ENCODE measurements at regions not wholly inside any gene's neighbourhood (a gene's known extent, or its start where the extent isn't known, plus 50 kb on each side); places are given as distances from the start of the nearest gene placed in this dataset.
"Not testable (repeated sequence)": the region's sequence is repeated elsewhere in the genome, so short reads cannot be mapped to it uniquely, and the experiment has no call there.

DNA sequence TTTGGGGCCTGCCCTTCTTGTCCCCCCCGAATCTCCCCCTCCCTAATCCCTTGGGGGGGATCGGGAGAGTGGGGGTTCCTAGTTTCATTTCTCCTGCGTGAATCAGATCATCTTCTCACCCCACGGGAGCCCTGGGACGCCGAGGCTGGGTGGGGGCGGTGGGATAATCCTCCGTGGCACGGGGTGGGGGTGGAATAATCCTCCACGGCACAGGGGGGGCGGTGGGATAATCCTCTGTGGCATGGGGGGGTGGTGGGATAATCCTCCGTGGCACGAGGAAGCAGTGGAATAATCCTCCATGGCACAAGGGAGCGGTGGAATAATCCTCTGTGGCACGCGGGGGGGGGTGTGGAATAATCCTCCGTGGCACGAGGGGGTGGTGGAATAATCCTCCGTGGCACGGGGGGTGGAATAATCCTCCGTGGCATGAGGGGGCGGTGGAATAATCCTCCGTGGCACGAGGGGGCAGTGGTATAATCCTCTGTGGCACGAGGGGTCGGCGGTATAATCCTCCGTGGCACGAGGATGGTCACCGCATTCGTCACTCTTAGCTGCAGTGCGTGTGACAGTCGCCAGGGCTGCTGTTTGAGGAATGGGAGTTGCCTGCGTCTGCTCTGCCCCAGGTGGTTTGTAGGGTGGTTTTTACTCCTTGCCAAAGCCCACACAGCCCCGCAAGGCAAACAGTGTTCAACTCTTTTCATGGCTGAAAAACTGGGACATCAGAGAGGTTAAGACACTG, 156.9 kb downstream of the LAT start:
- no peak for DNase-seq

DNA sequence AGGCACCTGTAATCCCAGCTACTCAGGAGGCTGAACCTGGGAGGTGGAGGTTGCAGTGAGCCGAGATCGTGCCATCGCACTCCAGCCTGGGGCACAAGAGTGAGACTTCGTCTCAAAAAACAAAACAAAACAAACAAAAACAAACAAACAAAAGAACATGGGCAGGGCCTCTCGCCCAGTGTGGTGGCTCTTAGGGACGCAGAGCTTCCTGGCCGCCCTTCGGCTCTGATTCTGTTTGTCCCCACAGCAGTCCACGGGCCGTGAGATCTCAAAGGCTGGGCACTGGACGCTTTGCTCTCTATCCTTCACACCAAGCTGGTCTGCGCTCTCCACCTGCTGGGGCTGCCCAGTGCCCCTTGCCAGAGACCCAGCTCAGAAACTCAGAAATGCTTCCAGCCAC, 156.3 kb downstream of the LAT start:
- DNase-seq, result not testable (repeated sequence)

DNA sequence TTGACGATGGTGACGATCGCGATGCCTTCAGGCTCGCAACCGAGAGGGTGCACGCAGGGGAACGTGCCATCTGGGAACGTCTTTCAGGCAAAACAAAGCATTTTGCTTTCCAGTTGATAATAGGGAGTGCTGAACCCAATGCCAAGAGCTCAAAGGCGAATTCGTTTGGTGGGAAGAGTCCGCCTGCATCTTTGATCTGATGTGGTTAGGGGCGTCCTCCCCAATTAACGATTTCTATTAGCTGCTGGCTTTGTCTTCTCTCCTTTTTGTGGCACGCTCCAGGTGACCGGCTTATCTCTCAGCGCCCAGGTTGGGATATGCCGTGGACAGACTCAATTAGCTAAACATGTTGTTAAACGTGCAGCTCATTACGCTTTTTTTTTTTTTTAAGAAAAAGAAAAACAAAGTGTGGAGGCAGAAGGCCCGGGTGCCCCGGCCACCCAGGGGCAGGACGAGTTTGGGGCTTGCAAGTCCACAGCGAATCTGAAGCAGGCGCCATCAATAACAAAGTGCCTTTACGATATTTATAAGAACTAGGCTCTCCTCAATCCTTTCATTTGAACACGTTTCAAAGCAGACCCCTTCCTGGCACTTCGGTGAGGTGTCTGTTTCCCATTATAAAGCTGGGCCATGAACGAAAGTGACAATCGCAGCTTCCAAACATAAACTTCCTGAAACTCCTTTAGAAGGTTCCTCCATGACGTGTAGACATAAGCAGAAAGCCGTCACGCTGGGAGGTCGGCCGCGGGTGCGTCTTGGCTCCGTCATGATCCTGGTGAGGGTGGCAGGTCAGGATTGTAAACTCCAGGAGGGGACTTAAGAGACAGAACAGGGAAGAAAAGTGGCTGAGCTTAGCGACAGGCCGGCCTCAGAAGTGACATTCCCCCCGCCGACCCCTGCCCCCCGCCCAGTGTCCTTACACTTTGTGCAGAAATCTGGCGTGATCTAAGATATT, 155.3 kb downstream of the LAT start:
- DNase-seq, result not testable (repeated sequence)

- no peak for DNase-seq
These were observed 154.5 kb downstream of the LAT start for GRCh38 chr16:29139261-29139802.

DNA sequence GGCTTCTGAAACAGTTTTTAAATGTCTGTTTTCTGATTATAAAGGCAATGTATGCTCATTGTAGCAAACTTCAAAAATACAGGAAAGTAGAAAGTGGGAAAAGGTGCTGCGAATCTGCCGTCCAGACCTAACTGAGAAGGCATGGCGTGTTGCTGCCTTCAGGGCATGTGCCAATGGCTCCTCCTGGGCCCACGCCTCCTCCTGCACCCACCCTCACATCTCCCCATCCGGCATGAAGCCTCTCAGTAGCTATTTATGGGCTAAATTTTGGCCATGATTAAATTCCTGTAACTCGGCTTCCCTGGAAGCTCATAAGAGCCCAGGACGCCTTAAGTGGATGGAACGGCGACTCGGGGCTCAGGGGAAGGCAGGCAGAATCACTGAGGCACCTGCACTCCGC, 153.8 kb downstream of the LAT start:
- not testable (repeated sequence) for DNase-seq

DNA sequence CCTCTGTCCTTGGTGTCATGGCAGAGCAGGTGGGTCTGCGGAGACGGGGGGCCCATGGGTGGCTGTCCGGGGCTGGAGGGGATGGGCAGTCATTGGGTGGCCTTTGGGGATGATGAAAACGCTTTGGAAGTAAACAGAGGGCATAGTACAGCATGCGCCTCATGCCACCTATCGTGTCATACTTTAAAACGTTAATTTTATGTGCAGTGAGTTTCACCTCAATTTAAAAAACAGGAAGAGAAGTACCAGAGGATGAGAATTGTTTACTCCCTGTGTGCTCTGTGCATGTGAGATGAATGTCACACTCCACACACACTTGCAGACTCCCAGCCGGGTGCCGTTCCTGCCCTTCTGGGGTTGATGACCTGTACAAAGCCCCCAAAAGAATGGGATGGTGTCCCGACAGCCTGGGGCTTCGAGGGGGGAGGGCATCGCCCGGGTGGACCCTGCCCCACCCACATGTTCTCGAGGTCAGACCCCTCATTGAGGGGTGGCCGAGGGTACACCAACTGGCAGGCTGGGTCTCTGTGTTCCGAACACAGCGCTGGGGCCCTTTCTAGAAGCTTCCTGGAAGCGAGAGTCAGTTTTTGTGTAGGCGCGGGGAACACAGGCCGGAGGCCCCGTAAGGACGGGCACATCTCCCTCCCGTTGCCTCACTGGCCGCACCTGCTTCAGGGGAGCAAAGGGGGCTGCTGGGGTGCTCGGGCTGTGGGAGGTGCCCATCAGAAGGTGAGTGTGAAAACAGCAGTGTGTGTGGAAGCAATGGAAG, 153.2 kb downstream of the LAT start:
- DNase-seq, result not testable (repeated sequence)

- DNase-seq, result not testable (repeated sequence)
These were observed 152.6 kb downstream of the LAT start for GRCh38 chr16:29137461-29137860.

DNA sequence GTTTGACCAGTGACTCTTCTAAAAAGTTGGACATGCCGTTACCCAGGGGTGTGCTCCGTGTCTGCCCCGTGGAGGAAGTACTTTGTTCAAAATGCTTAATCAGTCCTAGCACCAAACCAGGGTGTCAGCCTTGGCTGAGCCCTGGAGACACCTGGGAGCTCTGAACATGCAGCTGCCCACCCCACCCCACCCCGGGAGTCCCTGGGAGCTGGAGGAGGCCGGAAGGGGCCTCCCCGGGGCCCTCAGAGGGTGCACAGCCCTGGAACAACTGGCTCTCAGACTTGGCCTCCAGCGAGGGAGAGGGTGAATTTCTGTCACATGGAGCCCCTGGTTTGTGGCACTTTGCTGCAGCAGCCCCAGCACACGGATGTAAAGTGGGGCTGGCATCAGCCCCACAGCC, 152.1 kb downstream of the LAT start:
- DNase-seq, result not testable (repeated sequence)

- not testable (repeated sequence) for DNase-seq
These were observed 151.3 kb downstream of the LAT start for GRCh38 chr16:29136046-29136696.

GRCh38 chr16:29135098-29135497, 150.2 kb downstream of the LAT start:
- DNase-seq, result not testable (repeated sequence)

- not testable (repeated sequence) for DNase-seq
These were observed 149.0 kb downstream of the LAT start for GRCh38 chr16:29133681-29134430.

DNA sequence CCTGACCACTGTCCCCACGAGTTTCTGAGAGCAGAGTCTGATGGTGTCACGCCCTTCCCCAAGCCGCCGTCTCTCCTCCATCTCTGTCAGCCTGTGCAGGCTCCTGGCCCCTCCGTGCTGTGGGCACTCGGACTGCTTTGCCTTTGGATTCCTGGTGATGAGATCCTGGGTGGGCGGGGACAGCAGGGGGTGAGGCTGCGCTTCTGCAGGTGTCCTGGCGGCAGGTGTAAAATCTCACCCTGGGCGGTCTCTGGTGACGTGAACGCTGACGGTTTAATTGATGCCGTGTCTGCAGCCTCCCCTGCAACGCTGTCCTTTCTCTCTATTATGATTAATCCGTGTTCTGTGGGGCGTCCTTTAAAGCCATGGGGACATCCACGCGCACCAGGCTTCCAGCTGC, 148.0 kb downstream of the LAT start:
- DNase-seq, result not testable (repeated sequence)

DNA sequence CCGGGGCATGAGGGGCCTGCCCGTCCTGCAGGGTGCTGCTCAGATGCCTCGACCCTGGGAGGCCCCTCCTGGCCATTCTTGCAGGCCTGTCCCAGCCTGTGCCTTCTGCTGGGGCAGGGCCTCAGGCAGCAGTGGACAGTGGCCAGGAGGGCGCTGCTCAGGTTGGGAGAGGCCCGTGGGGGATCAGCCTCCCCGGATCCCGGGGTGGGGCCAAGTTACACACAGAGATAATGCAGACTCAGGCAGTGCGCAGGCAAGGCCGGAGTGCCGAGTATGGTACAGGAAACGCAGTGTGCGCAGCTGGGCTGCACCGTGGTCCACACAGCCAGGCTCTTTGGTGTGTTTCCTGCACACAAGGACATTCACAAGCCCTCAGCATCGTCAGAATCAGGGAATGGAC, 147.6 kb downstream of the LAT start:
- DNase-seq, result not testable (repeated sequence)

DNA sequence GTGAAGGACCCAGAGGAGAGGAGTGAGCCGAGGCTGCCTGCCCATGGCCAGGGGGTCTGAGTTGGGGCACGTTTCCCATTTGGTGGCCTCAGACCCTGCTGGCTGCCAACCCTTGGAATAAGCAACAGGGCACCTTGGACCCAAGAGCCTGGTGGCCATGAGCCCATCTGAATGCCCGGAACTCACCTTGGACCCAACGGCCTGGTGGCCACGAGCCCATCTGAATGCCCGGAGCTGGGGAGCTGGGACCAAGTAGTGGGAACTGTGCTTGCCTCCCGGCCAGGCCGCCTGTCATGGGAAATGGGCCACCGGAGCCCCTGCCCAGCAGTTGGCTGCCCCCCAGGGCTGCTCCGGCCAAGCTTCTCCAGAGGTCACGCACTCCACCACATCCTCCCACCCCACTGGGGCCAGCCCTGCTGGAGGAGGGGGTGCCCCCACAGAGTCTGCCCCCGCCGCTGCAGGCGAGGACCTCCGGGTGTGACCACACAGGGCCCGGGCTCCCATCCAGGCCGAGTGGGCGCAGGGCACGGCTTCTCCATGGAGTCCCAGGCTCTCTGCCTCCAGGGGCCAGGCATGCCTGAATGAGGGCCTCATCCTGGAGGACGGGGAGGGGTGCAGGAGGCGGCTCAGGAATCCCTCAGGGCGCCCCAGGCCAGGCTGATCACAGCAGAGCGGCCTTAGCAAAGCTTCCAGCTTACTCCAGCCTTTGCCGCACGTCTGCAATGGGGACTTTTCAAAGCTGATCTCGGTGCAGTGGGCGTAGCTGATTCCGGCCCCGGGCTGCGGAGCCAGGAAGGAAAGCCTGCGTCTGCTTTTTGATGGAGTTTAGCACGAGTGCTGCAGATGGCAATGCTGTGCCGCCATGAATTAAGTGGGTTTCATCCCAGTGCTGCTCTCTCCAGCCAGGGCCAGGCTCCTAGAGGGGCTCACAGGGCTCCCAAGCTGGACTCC, 146.3 kb downstream of the LAT start:
- peak in 1 of 2 donors; percentile 19 for DNase-seq

DNA sequence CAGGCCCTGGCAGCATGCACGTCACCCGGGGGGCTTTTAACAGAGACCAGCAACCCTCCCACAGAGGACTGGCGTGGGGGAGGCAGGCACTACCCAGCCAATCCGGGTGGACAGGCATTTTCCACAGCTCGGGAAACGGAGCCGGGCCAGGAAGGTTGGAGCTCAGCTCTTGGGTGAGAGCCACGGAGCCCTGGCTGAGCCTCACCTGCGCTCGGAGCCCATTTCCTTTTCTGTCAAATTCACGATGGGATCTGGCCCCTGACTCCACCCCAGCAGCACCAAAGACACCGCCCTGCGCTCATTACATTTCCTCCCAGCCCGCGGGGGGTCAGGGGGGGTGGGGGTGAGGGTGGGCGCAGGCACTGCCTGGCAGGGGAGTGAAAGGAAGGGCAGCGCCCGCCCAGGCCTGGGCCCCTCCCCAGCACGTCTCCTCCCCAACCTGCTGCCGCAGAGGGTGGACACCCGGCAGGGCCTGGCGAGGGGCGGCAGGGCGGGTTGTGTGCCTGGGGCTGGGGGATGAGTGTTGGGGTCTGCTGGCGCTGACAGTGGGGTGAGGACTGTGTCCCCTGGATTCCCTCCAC, 145.4 kb downstream of the LAT start:
- DNase-seq, result not testable (repeated sequence)

- not testable (repeated sequence) for DNase-seq
These were observed 144.7 kb downstream of the LAT start for GRCh38 chr16:29129458-29130038.

DNA sequence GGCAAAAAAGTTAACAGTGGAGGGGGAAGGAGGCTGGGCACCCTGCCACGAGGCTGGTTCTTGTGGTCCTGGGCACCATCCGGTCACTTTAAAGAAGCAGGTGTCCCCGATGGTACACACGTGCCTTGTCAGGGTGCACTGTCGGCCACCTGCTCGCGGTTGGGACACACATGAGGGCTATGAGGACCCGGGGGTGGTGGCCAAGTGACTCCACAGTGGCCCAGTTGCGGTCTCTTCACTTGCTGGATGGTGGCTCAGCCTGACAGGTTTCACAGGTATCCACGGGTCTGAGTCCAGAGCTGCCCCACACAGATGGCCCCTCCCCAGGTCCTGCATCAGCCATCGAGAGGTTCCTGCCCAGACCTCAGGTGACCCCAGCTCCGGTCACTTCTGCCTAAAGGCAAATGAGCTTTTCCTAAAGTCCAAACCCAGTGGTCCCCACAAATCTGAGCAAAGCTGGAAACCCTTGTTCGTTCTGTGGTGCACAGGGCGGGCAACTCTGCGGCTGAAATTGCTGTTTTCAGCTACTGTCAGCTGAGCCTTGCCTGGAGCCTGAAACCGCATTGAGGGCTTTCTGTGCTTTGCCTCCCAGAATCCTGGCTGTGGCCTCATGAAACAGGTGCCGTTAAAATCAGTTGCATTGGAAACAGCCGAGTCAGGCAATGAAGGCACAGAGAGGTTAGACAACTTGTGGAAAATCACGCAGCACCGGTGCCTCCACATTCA, 144.0 kb downstream of the LAT start:
- not testable (repeated sequence) for DNase-seq

GRCh38 chr16:29127806-29128420, 143.1 kb downstream of the LAT start:
- DNase-seq, result not testable (repeated sequence)
